ENCODE measurements at regions not wholly inside any gene's neighbourhood (a gene's known extent, or its start where the extent isn't known, plus 50 kb on each side); places are given as distances from the start of the nearest gene placed in this dataset.

DNA sequence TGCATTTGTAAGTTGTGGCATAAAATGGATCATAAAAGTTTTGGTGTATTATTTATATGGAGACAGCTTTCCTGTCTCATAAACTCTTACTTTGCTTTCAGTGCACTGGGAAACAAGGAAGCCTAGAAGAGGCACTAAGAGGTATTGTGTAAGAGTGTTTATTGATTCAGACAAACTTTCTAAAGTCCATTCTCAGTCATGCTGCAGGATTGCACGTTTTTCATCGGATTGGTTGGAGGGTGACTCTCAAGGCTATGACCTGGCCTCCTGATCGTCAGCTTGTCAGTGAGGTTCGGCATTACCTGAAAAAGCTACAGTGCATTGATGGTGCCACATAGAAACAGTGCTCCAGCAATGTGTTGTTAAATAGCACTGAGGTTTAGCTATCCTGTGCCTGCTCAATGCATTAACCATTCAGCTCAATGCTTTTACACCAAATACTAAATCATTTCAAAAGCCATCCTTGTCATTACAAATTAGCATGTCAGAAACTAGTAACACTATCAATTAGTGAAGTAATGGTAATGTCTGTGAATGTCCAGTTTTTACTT is 545.5 kb downstream of the CBLN2 start:
- TF ChIP-seq EZH2 (IDR thresholded peaks at IDR 0.05; ENCODE audit: borderline replicate concordance, low read depth, low read length, poor library complexity, severe bottlenecking): no peak
- TF ChIP-seq, protein P1, sequence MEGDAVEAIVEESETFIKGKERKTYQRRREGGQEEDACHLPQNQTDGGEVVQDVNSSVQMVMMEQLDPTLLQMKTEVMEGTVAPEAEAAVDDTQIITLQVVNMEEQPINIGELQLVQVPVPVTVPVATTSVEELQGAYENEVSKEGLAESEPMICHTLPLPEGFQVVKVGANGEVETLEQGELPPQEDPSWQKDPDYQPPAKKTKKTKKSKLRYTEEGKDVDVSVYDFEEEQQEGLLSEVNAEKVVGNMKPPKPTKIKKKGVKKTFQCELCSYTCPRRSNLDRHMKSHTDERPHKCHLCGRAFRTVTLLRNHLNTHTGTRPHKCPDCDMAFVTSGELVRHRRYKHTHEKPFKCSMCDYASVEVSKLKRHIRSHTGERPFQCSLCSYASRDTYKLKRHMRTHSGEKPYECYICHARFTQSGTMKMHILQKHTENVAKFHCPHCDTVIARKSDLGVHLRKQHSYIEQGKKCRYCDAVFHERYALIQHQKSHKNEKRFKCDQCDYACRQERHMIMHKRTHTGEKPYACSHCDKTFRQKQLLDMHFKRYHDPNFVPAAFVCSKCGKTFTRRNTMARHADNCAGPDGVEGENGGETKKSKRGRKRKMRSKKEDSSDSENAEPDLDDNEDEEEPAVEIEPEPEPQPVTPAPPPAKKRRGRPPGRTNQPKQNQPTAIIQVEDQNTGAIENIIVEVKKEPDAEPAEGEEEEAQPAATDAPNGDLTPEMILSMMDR (conservative IDR thresholded peaks at IDR 0.05; ENCODE audit: low read depth, low read length): no peak
- Histone ChIP-seq H3K4me3 (ENCODE audit: low read depth, low read length, poor library complexity, severe bottlenecking) (no peak overlapping the region), H3K4me1 (ENCODE audit: insufficient read depth, low read length, poor library complexity, severe bottlenecking) (no peaks in the 10 kb centered on the region), H3K36me3 (ENCODE audit: insufficient read depth, low read length, poor library complexity, severe bottlenecking) (no peaks in the 10 kb centered on the region), H3K27ac (ENCODE audit: low read depth, low read length, poor library complexity, severe bottlenecking) (no peak overlapping the region), H3K27me3 (replicated peaks; ENCODE audit: insufficient read depth, low read depth, low read length, poor library complexity) (no peaks in the 10 kb centered on the region), H3K9me3 (ENCODE audit: low read depth, low read length, poor library complexity, severe bottlenecking) (no peaks in the 10 kb centered on the region)
- no peak for DNase-seq (ENCODE audit: low spot score)
- BruUV-seq (replicated peaks): no TSS peak
- ChIA-PET CTCF (no interaction called here), POLR2A (ENCODE audit: low non-redundant PET) (no interaction called here)
- intact Hi-C loops (cut with micrococcal nuclease; ENCODE audit: unreplicated experiment): no loop called here

DNA sequence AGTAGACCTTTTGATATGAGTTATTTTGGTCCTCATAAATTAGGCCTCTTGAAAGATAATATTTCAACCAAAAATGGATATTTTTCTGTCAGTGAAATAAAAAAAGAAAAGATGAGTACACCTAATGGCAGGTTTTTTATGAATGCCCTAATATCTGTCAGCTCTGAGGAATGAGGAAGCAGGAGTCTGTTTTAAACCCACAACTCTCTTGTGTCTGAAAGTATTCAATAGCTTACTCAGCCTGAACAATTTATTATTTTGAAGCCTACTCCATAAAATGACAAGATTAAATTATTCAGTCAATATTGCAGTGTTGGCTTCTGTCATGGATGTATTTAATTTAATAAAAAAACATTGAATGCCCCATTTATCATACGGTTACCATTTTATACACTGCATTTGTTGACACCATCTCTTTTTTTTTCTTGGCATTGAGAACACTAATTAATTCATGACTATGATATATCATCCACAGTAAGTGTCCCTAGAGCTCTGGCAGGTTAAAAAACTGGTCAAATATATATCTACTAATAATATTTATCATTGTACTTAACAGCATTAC is 548.2 kb downstream of the CBLN2 start:
- no peak overlapping the region for H3K4me3 ChIP-seq (ENCODE audit: low read depth, low read length, poor library complexity, severe bottlenecking)
- no TSS peak for BruUV-seq (replicated peaks)
- POLR2A ChIA-PET (ENCODE audit: low non-redundant PET): no interaction called here
- no peak overlapping the region for H3K27ac ChIP-seq (ENCODE audit: low read depth, low read length, poor library complexity, severe bottlenecking)
- H3K9me3 ChIP-seq (ENCODE audit: low read depth, low read length, poor library complexity, severe bottlenecking): no peaks in the 10 kb centered on the region
- DNase-seq (ENCODE audit: low spot score): no peak
- no peaks in the 10 kb centered on the region for H3K27me3 ChIP-seq (replicated peaks; ENCODE audit: insufficient read depth, low read depth, low read length, poor library complexity)
- H3K4me1 ChIP-seq (ENCODE audit: insufficient read depth, low read length, poor library complexity, severe bottlenecking): no peaks in the 10 kb centered on the region
- TF ChIP-seq, protein P1 (conservative IDR thresholded peaks at IDR 0.05; ENCODE audit: low read depth, low read length): no peak
- no peak for TF ChIP-seq EZH2 (IDR thresholded peaks at IDR 0.05; ENCODE audit: borderline replicate concordance, low read depth, low read length, poor library complexity, severe bottlenecking)
- H3K36me3 ChIP-seq (ENCODE audit: insufficient read depth, low read length, poor library complexity, severe bottlenecking): no peaks in the 10 kb centered on the region
- intact Hi-C loops (cut with micrococcal nuclease; ENCODE audit: unreplicated experiment): no loop called here
- CTCF ChIA-PET: no interaction called here

DNA sequence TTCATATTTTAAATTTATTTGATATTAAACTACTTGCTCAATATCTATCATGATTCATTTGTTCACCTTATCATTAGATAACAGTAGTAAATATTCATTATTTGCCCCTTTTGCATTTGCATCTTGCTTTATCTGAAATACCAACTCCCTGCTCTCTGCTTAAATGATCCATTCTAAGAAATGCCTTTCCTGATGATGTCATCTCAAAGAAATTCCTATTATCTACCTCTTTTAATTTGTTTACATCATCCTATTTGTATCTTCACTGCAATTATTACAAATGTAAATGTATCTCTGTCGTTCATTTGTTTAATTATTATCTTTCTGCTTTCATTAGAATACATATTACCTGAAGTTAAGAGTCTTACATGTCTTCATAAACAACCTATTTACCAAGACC is 549.9 kb downstream of the CBLN2 start:
- Histone ChIP-seq H3K4me3 (ENCODE audit: low read depth, low read length, poor library complexity, severe bottlenecking) (no peak overlapping the region), H3K27ac (ENCODE audit: low read depth, low read length, poor library complexity, severe bottlenecking) (no peak overlapping the region), H3K9me3 (ENCODE audit: low read depth, low read length, poor library complexity, severe bottlenecking) (no peaks in the 10 kb centered on the region), H3K27me3 (replicated peaks; ENCODE audit: insufficient read depth, low read depth, low read length, poor library complexity) (no peaks in the 10 kb centered on the region), H3K4me1 (ENCODE audit: insufficient read depth, low read length, poor library complexity, severe bottlenecking) (no peaks in the 10 kb centered on the region), H3K36me3 (ENCODE audit: insufficient read depth, low read length, poor library complexity, severe bottlenecking) (no peaks in the 10 kb centered on the region)
- TF ChIP-seq, protein P1 (conservative IDR thresholded peaks at IDR 0.05; ENCODE audit: low read depth, low read length): no peak
- no peak for TF ChIP-seq EZH2 (IDR thresholded peaks at IDR 0.05; ENCODE audit: borderline replicate concordance, low read depth, low read length, poor library complexity, severe bottlenecking)
- CTCF ChIA-PET: no interaction called here
- DNase-seq (ENCODE audit: low spot score): no peak
- POLR2A ChIA-PET (ENCODE audit: low non-redundant PET): no interaction called here
- BruUV-seq (replicated peaks): no TSS peak
- intact Hi-C loops (cut with micrococcal nuclease; ENCODE audit: unreplicated experiment): no loop called here

Data from A673 (cell line).